Mesendoderm (in vitro differentiated cells): ENCODE measurements at regions not wholly inside any gene's neighbourhood (a gene's known extent, or its start where the extent isn't known, plus 50 kb on each side); places are given as distances from the start of the nearest gene placed in this dataset.

ENCODE experiments used
- DNase-seq: peaks from one replicate; pipeline ENCODE4 v3.0.0; 2013
- H2AK5ac ChIP-seq: 2 replicates; pipeline ENCODE4 v1.6.1; 2013; ENCODE audit warnings: low read length, inconsistent platforms
- H2BK120ac ChIP-seq: 2 replicates; pipeline ENCODE4 v1.6.1; 2013; ENCODE audit warnings: low read depth, mild to moderate bottlenecking, low read length, moderate library complexity, mixed read lengths
- H2BK15ac ChIP-seq: replicated peaks from 2 replicates; pipeline ENCODE4 v1.6.1; 2013; ENCODE audit warnings: low read depth, mild to moderate bottlenecking, moderate library complexity
- H2BK5ac ChIP-seq: 2 replicates; pipeline ENCODE4 v1.6.1; 2013; ENCODE audit warnings: low read length, inconsistent platforms
- H3K18ac ChIP-seq: 2 replicates; pipeline ENCODE4 v1.6.1; 2013; ENCODE audit warnings: mild to moderate bottlenecking, low read length, mixed read lengths
- H3K23ac ChIP-seq: one replicate; pipeline ENCODE4 v1.6.1; 2013; ENCODE audit warnings: low read length
- H3K27ac ChIP-seq: 2 replicates; pipeline ENCODE4 v1.5.1; 2013; ENCODE audit warnings: low read depth, mild to moderate bottlenecking, inconsistent platforms, low read length, moderate library complexity
- H3K27me3 ChIP-seq: 2 replicates; pipeline ENCODE4 v1.6.1; 2013; ENCODE audit warnings: low read length, control low read depth, mild to moderate bottlenecking, inconsistent platforms; ENCODE audit not compliant: insufficient read depth, poor library complexity
- H3K36me3 ChIP-seq: 2 replicates; pipeline ENCODE4 v1.6.1; 2013; ENCODE audit warnings: low read length, inconsistent platforms; ENCODE audit not compliant: control insufficient read depth, insufficient read depth
- H3K4ac ChIP-seq: one replicate; pipeline ENCODE4 v1.6.1; 2013; ENCODE audit warnings: low read depth, mild to moderate bottlenecking, low read length, moderate library complexity
- H3K4me1 ChIP-seq: 2 replicates; pipeline ENCODE4 v1.6.1; 2013; ENCODE audit warnings: low read depth, low read length, inconsistent platforms; ENCODE audit not compliant: control insufficient read depth
- H3K4me2 ChIP-seq: 2 replicates; pipeline ENCODE4 v1.6.1; 2013; ENCODE audit warnings: low read length
- H3K4me3 ChIP-seq: 2 replicates; pipeline ENCODE4 v1.5.1; 2013; ENCODE audit warnings: mild to moderate bottlenecking, low read length
- H3K56ac ChIP-seq: one replicate; pipeline ENCODE4 v1.6.1; 2013; ENCODE audit warnings: low read length
- H3K79me1 ChIP-seq: 2 replicates; pipeline ENCODE4 v1.6.1; 2013; ENCODE audit warnings: low read length, inconsistent platforms
- H3K79me2 ChIP-seq: 2 replicates; pipeline ENCODE4 v1.6.1; 2013; ENCODE audit warnings: mild to moderate bottlenecking, low read length; ENCODE audit not compliant: control insufficient read depth, insufficient read depth
- H3K9ac ChIP-seq: 2 replicates; pipeline ENCODE4 v1.6.1; 2013; ENCODE audit warnings: low read length, inconsistent platforms
- H4K5ac ChIP-seq: one replicate; pipeline ENCODE4 v1.6.1; 2013; ENCODE audit warnings: low read length
- H4K8ac ChIP-seq: one replicate; pipeline ENCODE4 v1.6.1; 2013; ENCODE audit warnings: low read depth, mild to moderate bottlenecking, control low read depth, low read length, moderate library complexity
- WGBS: extraction: QIAGEN DNeasy Blood & Tissue Kit; methylation state at CpG from one replicate; pipeline ENCODE4 v1.1.7; 2013; ENCODE audit warnings: low lambda C conversion rate, missing lambda C conversion rate; ENCODE audit not compliant: insufficient coverage; ENCODE audit errors: extremely low coverage; 5-methylcytosine and 5-hydroxymethylcytosine counted together

DNA sequence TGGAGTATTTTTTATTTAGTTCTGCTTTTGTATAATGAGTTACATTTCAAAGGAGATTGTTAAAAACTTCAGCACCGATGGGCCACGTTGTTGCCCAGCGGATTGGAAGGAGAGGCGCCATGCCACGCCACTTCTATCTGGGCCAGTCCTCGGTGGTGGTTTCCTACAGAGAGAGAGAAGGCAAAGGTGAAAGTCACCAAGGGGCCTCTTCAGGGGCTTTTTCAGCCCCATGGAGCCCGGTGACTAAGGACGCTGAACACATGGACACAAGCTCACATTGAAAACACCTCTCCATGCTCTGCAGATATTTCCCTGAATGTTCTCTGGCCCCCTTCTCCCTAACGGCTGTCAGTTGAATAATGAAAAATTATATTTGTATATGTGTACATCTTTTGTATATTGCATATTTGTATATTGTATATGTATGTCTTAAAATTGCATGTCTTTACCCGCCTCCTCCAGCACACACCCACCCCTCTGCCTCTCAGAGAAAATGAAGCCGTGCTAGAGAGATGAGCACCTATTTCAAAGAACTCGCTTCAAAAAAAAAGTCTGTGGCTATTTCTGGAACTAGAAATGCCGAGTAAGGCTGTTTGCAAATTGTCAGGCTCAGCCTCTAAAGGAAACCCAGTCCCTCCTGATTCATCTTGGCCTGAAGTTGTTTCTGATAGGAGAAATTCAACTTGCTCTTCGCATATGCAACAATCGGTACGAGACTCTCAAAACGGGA, 91.9 kb upstream of the CDH4 start:
- H3K79me2 ChIP-seq: no peaks in the 10 kb centered on the region
- H3K9ac ChIP-seq: no peak overlapping the region
- no peaks in the 10 kb centered on the region for H3K36me3 ChIP-seq
- no peak overlapping the region for H3K23ac ChIP-seq
- no peaks in the 10 kb centered on the region for H3K4me1 ChIP-seq
- no peaks in the 10 kb centered on the region for H3K27me3 ChIP-seq
- no peak overlapping the region for H3K4me2 ChIP-seq
- no peak overlapping the region for H3K27ac ChIP-seq
- no CpG with 5 or more reads among the region's 17 CpGs for WGBS
- no peak overlapping the region for H3K18ac ChIP-seq
- no peak overlapping the region for H2BK120ac ChIP-seq
- H3K4ac ChIP-seq: no peak overlapping the region
- no peak overlapping the region for H4K8ac ChIP-seq
- H3K79me1 ChIP-seq: no peaks in the 10 kb centered on the region
- H3K4me3 ChIP-seq: no peak overlapping the region
- DNase-seq: no peak
- H4K5ac ChIP-seq: no peak overlapping the region
- no peak overlapping the region for H2AK5ac ChIP-seq
- H2BK15ac ChIP-seq: no peak overlapping the region
- H3K56ac ChIP-seq: no peak overlapping the region
- H2BK5ac ChIP-seq: no peak overlapping the region

DNA sequence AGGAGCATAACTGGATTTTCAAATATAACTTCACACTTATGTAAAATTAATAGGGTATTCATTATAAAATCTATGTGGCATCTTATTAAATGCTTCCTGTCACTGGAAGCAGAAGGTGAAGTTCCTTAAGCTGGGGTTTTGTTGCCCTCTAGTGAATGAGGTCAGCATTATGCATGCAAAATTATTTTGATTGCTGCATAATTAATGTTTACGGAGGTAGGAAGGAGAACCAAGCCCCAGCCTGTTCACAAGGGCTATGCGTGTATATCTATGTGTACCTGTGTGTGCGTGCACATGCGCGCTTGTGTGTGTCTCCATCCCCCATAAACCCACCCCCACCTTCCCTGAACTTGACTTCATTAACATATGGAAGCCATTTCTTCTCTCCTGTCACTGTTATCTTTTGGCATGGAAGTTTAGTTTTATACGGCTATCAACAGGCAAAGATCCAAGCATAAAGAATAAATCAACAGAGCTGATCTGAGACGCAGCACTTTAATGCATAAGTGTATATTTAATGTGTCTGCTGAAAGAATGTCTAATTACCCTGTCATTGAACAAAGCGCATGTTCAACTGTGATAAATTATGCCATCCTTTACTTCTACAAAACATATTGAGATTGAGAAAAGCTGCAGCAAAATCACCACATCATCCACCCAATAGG, 90.2 kb upstream of the CDH4 start:
- WGBS: no CpG with 5 or more reads among the region's 8 CpGs
- no peak for DNase-seq
- no peak overlapping the region for H2AK5ac ChIP-seq

DNA sequence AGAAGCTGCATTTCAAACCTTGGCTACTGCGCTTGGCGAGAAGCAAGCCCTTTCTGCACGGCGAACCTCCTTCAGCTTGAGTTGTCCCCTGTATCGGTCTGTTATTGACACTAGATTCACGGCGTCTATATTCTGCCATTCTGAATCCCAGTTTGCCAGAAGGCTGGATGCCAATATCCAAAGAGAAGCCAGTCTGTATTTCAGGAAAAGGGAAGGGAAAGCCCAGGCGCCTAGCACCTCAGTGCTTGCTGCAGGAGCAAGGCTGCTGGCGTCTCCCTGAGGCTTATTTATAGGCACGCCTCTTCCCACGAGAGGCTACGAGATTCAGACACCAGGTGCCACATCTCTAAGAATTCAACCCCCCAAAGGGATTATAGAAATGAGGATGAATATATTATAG, 89.6 kb upstream of the CDH4 start:
- Histone ChIP-seq H3K27ac (no peak overlapping the region), H2BK120ac (no peak overlapping the region)
- WGBS: no CpG with 5 or more reads among the region's 12 CpGs

More for the DNA sequence above, 90.2 kb upstream of the CDH4 start:
- Histone ChIP-seq H3K27ac (no peak overlapping the region), H3K56ac (no peak overlapping the region), H3K79me1 (no peaks in the 10 kb centered on the region), H2BK15ac (no peak overlapping the region), H4K8ac (no peak overlapping the region), H3K36me3 (no peaks in the 10 kb centered on the region), H3K79me2 (no peaks in the 10 kb centered on the region), H2BK5ac (no peak overlapping the region), H3K4me1 (no peaks in the 10 kb centered on the region), H3K18ac (no peak overlapping the region), H2BK120ac (no peak overlapping the region), H3K4ac (no peak overlapping the region), H3K4me2 (no peak overlapping the region), H3K9ac (no peak overlapping the region), H3K23ac (no peak overlapping the region), H4K5ac (no peak overlapping the region), H3K4me3 (no peak overlapping the region), H3K27me3 (no peaks in the 10 kb centered on the region)

DNA sequence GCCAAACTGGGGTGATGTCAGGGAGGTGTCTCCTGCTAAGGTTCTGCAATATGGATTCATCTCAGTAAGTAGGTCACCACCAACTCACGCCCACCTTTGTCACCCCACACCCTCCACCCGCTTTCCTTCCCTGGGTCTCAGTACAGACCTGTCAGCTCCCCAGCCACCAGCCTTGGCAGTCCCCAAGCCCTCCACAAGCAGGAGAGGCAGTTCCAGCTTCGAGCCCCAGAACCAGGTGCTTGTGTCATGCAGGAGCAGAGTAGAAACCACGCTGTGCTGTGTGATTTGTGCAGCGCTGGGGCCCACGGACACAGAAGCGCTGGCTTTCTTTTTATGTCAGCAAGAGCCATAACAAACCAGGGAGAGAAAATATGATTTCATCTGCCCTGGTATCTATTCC, 89.0 kb upstream of the CDH4 start:
- no peak overlapping the region for H3K23ac ChIP-seq
- no peak overlapping the region for H3K18ac ChIP-seq
- no peaks in the 10 kb centered on the region for H3K4me1 ChIP-seq
- H3K27ac ChIP-seq: no peak overlapping the region
- no peak overlapping the region for H4K5ac ChIP-seq
- no peak overlapping the region for H2BK5ac ChIP-seq
- H3K56ac ChIP-seq: no peak overlapping the region
- H3K4me3 ChIP-seq: no peak overlapping the region
- WGBS: no CpG with 5 or more reads among the region's 7 CpGs
- no peak overlapping the region for H2AK5ac ChIP-seq
- H3K9ac ChIP-seq: no peak overlapping the region
- no peak for DNase-seq
- no peaks in the 10 kb centered on the region for H3K36me3 ChIP-seq
- no peak overlapping the region for H2BK120ac ChIP-seq
- H4K8ac ChIP-seq: no peak overlapping the region
- H3K4ac ChIP-seq: no peak overlapping the region
- no peak overlapping the region for H2BK15ac ChIP-seq
- no peak overlapping the region for H3K4me2 ChIP-seq
- H3K27me3 ChIP-seq: no peaks in the 10 kb centered on the region
- no peaks in the 10 kb centered on the region for H3K79me1 ChIP-seq
- no peaks in the 10 kb centered on the region for H3K79me2 ChIP-seq

More for the DNA sequence above, 89.6 kb upstream of the CDH4 start:
- H3K4me2 ChIP-seq: no peak overlapping the region
- no peak overlapping the region for H2BK5ac ChIP-seq
- H3K4ac ChIP-seq: no peak overlapping the region
- no peak for DNase-seq
- no peak overlapping the region for H2BK15ac ChIP-seq
- H4K5ac ChIP-seq: no peak overlapping the region
- H3K79me2 ChIP-seq: no peaks in the 10 kb centered on the region
- no peaks in the 10 kb centered on the region for H3K4me1 ChIP-seq
- H3K4me3 ChIP-seq: no peak overlapping the region
- H3K56ac ChIP-seq: no peak overlapping the region
- no peaks in the 10 kb centered on the region for H3K27me3 ChIP-seq
- H3K23ac ChIP-seq: no peak overlapping the region
- no peak overlapping the region for H4K8ac ChIP-seq
- H3K9ac ChIP-seq: no peak overlapping the region
- no peak overlapping the region for H3K18ac ChIP-seq
- H3K79me1 ChIP-seq: no peaks in the 10 kb centered on the region
- H2AK5ac ChIP-seq: no peak overlapping the region
- H3K36me3 ChIP-seq: no peaks in the 10 kb centered on the region

DNA sequence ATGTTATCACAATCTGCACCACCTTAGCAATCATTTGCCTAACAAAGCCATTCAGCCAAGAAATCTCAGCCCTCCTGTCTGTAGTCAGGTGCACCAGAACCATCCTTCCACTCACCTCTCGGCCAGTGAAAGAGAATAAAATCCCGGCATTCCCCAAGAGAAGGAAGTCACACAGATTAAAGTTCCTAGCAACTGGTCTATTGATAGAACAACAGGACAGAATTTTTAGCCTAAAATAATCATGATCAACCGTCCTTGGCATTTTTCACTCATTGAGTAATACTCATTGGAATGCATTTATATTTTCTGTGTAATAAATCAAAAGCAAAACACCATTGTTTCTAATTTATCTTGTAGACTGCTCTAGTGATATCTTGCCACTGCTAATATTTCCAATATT, 85.7 kb upstream of the CDH4 start:
- no peak overlapping the region for H3K23ac ChIP-seq
- H3K27me3 ChIP-seq: no peaks in the 10 kb centered on the region
- H2AK5ac ChIP-seq: no peak overlapping the region
- DNase-seq: no peak
- H3K9ac ChIP-seq: no peak overlapping the region
- no peak overlapping the region for H3K56ac ChIP-seq
- H3K4me3 ChIP-seq: no peak overlapping the region
- H2BK15ac ChIP-seq: no peak overlapping the region
- H2BK5ac ChIP-seq: no peak overlapping the region
- no peak overlapping the region for H3K4ac ChIP-seq
- H3K79me1 ChIP-seq: no peaks in the 10 kb centered on the region
- no peaks in the 10 kb centered on the region for H3K79me2 ChIP-seq
- no CpG with 5 or more reads among the region's 3 CpGs for WGBS
- H3K4me2 ChIP-seq: no peak overlapping the region
- H3K18ac ChIP-seq: no peak overlapping the region
- H3K4me1 ChIP-seq: no peaks in the 10 kb centered on the region
- H4K5ac ChIP-seq: no peak overlapping the region
- H3K36me3 ChIP-seq: no peaks in the 10 kb centered on the region
- H2BK120ac ChIP-seq: no peak overlapping the region
- H4K8ac ChIP-seq: no peak overlapping the region
- no peak overlapping the region for H3K27ac ChIP-seq
